GM21723 (cell line): ENCODE measurements at regions not wholly inside any gene's neighbourhood (a gene's known extent, or its start where the extent isn't known, plus 50 kb on each side); places are given as distances from the start of the nearest gene placed in this dataset.

Experiments used
- ATAC-seq: cut with Tn5 transposase; IDR thresholded peaks from one replicate; pipeline ENCODE4 v1.9.1; 2021; ENCODE audit warnings: mild to moderate bottlenecking, moderate library complexity; ENCODE audit not compliant: unreplicated experiment

DNA sequence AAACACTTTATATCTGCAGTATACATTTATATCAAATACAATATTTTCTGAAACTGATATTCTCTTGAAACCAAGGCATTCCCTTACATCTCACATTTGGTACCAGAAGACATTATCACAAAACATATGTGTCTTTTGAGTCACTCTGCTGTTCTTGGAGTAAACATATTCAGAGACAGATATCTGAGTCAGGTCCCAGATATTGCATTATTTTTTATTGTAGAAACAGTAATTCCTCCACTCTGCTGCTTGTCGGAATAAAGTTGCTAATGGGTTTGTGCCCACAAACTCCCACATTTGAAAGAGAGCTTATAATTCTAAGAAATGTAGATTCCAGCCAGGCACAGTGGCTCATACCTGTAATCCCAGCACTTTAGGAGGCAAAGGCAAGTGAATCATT lies 261.1 kb upstream of the DAPK1 start:
- ATAC-seq, result no peak

DNA sequence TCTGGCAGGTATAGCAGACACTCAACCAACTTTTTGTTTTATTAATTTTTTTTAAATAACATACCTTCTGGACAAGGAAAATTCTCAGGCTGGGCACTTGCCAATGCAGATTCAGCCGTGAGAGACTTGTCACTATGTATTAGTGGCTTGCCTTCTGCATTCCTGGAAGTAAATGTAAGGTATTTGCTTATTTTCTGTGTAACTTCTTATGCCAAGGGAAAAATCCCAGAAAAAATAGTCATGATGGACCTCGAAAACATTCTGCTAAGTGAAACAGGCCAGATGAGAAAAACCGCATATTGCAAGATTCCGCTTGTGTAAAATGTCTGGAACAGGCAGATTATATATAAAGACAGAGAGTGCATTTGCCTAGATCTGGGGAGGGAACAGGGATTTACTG lies 260.3 kb upstream of the DAPK1 start:
- no peak for ATAC-seq

- no peak for ATAC-seq
These were observed 259.1 kb upstream of the DAPK1 start for GRCh38 chr9:87238545-87238944.

DNA sequence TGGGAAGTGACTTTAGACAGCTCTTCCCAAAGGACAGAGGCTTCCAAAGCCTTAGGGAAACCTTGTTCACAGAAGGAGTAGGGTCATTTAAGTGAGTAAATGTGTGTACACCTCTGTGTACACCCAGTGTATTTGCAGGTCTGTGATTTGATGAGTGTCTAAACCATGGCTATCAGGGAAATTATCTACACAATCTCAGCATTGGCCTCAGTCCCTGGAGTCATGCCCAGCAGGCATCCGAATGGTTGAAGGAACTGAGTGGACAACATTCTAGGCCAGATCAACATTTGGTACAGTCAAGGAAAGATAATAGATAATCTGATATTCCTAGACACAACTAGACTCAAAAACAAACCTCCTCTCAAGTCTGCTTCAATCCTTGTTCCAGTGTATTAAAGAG lies 258.4 kb upstream of the DAPK1 start:
- ATAC-seq, result no peak

DNA sequence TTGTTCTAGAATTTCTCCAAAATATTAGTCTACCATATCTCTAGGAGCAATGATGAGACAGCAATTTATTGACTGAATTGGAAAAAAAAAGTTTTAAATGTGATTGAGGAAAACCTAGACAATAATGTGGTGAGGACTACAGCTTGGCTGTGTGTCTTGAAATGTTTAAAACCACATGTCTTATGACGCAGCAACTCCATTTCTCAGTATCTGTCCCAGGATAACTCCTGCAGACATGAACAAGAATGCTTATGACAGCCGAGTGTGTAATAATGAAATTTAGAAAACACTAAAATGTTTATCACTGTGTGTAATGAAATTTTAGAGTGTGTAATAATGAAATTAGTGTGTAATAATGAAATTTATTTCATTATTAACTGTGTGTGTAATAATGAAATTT lies 254.1 kb upstream of the DAPK1 start:
- ATAC-seq, result no peak

- no peak for ATAC-seq
These were observed 252.4 kb upstream of the DAPK1 start for GRCh38 chr9:87245271-87245670.

GRCh38 chr9:87247097-87247496 lies 250.6 kb upstream of the DAPK1 start:
- no peak for ATAC-seq

DNA sequence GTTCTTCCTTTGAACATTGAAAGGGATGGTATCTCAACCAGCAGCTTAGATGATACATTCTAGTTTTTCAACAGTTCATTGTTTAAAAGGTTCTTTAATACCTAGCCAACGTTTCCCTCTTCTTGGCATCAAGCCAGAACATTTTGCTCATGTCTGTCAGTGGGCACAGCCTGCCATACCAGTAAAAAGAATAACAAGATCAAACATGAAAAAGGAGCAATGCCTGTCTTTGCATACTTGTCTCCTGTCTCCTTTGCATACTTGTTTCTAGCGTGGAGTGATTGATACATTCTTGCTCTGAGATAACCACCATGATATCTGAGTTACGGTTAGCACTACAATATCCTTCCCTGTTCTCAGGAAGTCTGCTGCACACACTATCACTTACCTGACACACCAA lies 248.6 kb upstream of the DAPK1 start:
- no peak for ATAC-seq

DNA sequence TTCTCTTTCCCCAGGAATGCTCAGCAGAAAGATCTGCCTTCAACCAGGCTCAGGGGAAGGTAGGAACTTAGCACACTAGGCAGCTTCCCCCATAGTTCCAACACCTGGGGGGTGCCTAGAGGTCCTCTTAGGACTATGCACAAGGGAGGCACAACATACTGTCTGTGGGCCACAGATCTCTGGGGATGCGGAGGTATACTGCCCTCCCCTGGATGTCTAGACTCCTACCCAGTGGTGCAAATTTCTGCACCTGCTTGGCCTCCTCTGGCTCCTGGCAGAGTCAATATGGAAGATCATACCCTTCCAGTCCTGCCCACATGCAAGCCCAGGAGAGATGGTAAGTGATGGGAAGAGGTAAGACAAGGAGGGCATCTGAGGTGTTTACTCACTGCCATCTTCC lies 247.5 kb upstream of the DAPK1 start:
- no peak for ATAC-seq

DNA sequence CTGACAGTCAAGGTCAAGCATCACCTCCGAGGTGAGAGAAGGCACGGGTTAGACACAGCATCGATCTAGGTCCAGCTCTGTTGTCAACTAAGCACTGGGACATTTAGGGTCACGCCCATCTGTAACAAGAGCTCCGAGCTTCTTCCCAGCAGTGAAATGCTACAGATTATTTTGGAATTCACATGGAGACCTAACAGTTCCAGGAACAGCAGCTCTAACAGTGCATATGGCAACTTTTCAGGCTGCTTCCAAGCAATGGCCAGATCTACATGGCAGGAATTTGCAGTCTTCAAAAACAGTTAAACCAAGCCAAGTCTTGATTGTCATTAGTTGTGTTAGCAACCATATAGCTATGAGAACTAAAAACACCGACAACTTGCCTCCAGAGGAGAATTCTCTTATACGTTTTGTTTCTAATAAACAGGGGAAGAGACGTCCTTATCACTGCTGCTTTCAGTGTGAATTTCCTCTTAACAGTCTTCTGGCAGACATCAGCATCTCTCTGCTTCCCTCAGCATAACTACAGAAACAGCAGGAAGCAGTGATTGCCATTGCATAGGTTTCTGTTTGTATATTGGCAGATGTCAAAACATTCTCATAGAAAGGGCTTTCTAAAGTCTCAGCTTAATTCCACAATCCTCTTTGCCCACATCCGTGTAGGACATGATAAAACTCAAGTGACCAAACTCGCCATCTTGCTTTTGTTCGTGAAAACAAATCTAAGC lies 242.1 kb upstream of the DAPK1 start:
- no peak for ATAC-seq

DNA sequence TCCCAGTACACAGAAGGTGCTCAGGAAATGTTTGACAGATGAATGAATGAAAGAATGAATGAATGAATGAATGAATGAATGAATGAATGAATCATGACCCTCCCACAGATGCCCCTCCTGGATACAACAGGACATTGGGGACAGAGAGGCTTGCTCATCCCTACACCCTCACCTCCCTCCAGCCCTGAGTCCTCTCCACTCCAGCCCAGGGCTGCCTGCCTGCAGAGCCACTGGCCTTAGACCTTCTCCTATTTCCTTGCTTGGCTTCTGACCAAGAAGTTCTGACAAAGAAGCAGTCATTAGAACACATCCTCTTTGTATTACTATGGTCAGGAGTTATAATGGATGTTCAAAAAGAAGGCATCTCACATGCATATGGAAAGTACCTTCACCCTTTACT lies 240.7 kb upstream of the DAPK1 start:
- ATAC-seq, result no peak

DNA sequence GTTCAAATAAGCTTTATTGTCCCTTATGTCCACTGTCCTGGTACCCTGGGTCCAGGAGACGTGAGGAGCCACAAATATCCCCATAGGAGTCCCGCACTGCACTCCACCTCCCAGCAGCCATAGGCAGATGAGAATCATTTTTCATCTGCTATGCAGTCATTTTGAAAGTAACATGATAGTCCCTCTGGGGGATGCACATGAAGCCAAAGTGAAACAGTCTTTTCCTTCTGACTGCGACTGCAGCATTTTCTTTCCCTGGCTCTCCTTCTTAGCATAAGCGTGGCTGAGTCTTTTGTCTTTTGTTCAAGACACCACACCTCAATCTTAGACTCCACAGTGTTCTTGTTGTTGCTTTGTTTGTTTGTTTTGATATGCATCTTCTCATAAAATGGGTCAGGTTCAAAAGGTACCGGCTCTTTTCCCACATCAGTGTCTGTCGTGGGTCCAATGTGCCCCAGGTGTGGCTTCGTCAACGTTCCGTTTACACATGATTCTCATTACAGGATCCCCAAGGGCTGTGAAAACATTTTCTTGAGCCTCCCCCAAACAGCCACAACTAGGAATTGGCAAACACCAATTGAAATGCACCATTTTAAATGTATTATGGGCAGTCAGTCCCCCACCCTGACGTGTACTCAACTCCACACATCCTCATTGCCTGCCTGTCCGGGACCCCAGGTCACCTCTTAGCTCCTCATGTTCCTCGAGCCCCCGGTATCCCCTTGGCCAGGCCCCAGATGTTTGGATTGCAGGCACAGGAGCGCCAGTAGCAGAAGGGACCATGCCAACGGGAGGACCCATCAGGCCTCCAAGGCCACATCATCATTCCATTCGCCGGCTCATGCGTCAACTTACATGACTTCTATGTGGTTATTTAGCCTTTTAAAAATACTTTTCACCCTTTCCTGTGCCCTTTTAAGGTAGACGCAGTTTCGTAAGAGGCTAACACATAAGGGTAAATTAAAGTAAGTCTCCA lies 237.8 kb upstream of the DAPK1 start:
- no peak for ATAC-seq

- ATAC-seq, result no peak
These were observed 234.4 kb upstream of the DAPK1 start for GRCh38 chr9:87263291-87263690.

DNA sequence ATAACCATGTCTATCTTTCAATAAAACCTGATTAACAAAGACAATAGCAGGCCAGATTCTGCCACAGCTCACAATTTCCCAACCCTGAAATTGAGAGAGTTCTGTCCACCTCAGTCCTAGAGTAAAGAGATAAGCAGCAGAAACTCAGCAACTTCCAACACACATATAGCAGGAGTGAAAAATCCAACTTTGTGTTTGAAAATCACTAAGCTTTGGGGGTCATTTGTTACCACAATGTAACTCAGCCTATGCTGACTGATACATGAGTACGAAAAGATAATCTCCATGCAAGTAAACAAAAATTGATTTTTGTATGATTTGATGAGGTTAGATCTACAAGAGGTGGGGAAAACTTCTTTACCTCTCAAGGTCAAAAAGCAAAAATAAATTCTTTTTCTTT lies 231.0 kb upstream of the DAPK1 start:
- ATAC-seq, result no peak

DNA sequence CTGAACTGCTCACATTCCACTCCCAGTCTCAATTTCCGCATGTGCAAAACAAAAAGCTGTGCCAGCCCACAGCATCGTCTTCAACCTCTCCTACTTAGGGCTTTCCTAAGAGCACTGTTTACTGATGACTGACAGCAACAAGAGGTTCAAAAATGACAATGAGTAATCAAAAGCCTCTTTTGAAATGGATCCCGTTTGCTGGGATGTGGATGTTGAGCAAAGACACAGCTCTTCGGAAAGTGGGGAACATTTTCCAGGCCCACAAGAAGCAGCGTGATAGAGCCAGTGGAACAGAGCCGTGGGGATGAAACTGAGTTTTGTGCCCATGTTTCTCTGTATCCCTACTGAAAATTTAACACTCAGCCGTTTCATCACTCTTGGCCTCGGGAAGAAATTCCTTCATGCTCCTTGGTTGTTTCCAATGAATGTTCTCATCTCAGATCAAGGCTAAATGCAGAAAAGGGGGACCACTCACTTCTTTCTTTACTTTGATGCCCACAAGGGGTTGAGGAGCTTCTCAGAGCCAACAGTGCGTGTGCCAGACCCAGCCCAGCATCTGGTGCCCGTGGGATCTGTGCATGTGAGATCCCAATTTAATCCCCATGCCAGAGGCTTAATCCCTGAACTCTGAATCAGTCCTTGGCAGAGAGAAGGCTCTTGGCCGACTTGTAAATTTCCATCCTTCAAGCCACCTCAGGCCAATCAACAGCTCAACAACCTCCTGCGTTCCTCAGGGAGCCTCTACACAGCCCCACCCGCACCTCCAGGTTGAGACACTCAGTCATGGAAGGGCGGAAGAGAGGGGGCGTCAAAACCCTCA lies 230.2 kb upstream of the DAPK1 start:
- no peak for ATAC-seq

DNA sequence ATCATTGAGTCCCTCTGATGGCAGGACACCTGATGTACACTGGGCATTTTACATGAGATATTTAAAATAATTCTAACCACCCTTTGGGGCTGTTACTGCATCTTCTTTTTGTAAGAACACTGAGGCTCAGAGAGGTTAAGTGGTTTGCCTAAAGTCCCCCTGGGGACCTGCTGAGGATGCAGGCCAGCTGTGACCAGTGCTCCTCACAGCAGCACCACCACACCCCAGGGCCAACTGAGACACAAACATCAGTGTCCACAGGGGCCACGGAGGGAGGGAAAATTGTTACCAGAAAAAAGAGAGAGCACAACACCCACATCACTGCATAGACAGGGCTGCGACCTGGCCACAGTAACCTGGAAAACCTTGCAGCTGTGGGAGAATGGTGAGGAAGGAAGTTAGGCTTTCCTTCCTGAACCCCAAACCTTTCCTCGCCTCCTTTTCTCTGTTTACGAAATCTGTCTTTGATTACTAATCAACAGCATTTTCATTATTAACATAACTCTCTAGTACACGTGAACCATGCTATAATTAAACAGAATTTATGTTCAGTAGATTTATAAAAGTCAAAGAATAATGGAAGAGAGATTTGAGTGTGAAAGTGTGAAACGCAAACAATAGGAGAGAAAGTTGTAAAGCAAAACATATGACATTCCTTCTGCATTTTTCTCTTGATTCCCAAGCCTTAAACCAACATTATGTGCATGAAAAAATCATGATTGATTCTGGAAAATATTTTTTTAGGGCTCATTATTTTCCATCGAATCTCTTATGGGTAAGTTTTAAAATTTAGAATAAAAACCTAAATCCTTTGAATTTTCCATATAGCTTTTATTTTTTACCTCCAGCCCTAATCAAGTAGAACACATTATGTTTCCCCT lies 228.1 kb upstream of the DAPK1 start:
- ATAC-seq, result no peak

DNA sequence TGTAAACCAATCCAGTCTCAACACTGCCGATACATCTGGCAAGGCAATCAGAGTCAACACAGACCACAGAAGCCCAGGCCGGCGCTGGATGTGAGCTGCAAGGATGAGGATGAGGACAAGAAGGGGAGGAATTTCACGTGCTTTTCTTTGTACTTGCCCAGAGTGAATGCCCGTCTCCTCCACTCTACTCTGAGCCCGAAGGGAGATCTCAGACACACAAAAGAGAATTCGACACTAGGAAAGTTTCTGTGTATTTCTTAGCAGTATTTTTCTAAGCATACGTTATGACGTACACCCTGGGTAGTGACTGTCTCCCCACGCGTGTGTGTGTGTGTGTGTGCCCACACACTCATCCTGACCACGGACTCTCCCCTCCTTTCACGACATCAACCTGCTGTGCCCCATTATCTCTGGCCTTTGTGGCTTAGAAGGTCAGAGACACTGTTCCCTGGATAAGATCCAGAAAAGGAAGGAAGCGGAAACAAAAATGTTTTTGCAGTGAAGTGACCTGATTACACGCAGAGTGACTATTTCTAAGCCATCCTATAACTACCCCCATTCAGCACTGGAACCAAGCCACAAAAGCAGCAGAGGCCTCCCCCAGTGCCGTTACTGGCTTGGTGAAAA lies 227.3 kb upstream of the DAPK1 start:
- no peak for ATAC-seq

- no peak for ATAC-seq
These were observed 226.8 kb upstream of the DAPK1 start for GRCh38 chr9:87270848-87271234.

GRCh38 chr9:87271696-87272477 lies 225.8 kb upstream of the DAPK1 start:
- ATAC-seq, result no peak
